Neural cell (in vitro differentiated cells): ENCODE measurements at regions not wholly inside any gene's neighbourhood (a gene's known extent, or its start where the extent isn't known, plus 50 kb on each side); places are given as distances from the start of the nearest gene placed in this dataset.

Experiments
- EZH2 ChIP-seq: fragments of 200-600, 300-800 bp; shearing (Covaris generic), sonication (generic); IDR thresholded peaks from 2 replicates; pipeline ENCODE4 v1.6.1; 2014; ENCODE audit warnings: antibody characterized with exemption, low read length, borderline replicate concordance, mild to moderate bottlenecking; ENCODE audit not compliant: insufficient read depth, poor library complexity, severe bottlenecking
- POLR2AphosphoS5 ChIP-seq: IDR thresholded peaks from 2 replicates; pipeline ENCODE4 v1.6.1; 2012
- TF ChIP-seq, protein P1 (sequence below): fragments of 450-650 bp; IDR thresholded peaks from 2 replicates; pipeline ENCODE4 v1.5.1; 2014; ENCODE audit warnings: antibody characterized with exemption, mild to moderate bottlenecking, moderate library complexity; ENCODE audit not compliant: poor library complexity, severe bottlenecking

DNA sequence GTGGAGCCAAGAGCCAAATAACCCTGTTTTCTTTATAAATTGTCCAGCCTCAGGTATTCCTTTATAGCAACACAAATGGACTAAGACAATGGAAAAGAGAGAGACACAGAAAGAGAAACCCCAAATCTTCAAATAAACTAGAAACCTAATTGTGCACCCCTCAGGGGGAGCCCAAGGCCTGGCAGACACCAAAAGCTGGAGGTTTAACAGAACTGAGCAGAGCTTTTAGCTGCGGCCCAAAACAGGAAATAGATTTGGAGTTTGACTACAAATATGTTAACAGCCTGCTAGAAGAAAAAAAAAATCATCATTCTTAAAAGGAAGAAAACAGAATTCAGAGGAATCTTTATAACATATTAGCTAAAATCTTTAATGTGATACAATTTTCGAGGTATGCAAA is 1135.0 kb downstream of the GATA3 start:
- TF ChIP-seq, protein P1, sequence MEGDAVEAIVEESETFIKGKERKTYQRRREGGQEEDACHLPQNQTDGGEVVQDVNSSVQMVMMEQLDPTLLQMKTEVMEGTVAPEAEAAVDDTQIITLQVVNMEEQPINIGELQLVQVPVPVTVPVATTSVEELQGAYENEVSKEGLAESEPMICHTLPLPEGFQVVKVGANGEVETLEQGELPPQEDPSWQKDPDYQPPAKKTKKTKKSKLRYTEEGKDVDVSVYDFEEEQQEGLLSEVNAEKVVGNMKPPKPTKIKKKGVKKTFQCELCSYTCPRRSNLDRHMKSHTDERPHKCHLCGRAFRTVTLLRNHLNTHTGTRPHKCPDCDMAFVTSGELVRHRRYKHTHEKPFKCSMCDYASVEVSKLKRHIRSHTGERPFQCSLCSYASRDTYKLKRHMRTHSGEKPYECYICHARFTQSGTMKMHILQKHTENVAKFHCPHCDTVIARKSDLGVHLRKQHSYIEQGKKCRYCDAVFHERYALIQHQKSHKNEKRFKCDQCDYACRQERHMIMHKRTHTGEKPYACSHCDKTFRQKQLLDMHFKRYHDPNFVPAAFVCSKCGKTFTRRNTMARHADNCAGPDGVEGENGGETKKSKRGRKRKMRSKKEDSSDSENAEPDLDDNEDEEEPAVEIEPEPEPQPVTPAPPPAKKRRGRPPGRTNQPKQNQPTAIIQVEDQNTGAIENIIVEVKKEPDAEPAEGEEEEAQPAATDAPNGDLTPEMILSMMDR, result no peak
- TF ChIP-seq POLR2AphosphoS5, result no peak
- TF ChIP-seq EZH2, result no peak
